ENCODE measurements at regions not wholly inside any gene's neighbourhood (a gene's known extent, or its start where the extent isn't known, plus 50 kb on each side); places are given as distances from the start of the nearest gene placed in this dataset.

- TF ChIP-seq CTCF (IDR thresholded peaks at IDR 0.05) (no peak), POLR2A (IDR thresholded peaks at IDR 0.05) (no peak)
These were observed 252.1 kb upstream of the NT5C1B start for GRCh38 chr2:18841248-18842150.
